ENCODE measurements at regions not wholly inside any gene's neighbourhood (a gene's known extent, or its start where the extent isn't known, plus 50 kb on each side); places are given as distances from the start of the nearest gene placed in this dataset.

GRCh38 chr5:109945097-109945678 lies 255.5 kb downstream of the MAN2A1 start:
- no peak for DNase-seq

- no peak for DNase-seq
Observed at GRCh38 chr5:109945723-109946480, 256.2 kb downstream of the MAN2A1 start.

GRCh38 chr5:109946610-109947009 lies 256.9 kb downstream of the MAN2A1 start:
- no peak for DNase-seq

- DNase-seq: no peak
Observed at GRCh38 chr5:109947667-109948066, 257.9 kb downstream of the MAN2A1 start.

- DNase-seq: no peak
Observed at GRCh38 chr5:109950634-109951033, 260.9 kb downstream of the MAN2A1 start.

GRCh38 chr5:109951348-109951747 lies 261.6 kb downstream of the MAN2A1 start:
- DNase-seq: no peak

GRCh38 chr5:109951758-109952157 lies 262.0 kb downstream of the MAN2A1 start:
- no peak for DNase-seq

GRCh38 chr5:109953761-109954160 lies 264.0 kb downstream of the MAN2A1 start:
- DNase-seq: no peak

GRCh38 chr5:109956884-109957283 lies 267.2 kb downstream of the MAN2A1 start:
- DNase-seq: no peak

- DNase-seq: no peak
Observed at GRCh38 chr5:109958082-109958481, 268.4 kb downstream of the MAN2A1 start.

- no peak for DNase-seq
Observed at GRCh38 chr5:109959652-109960051, 269.9 kb downstream of the MAN2A1 start.

GRCh38 chr5:109961751-109962150 lies 272.0 kb downstream of the MAN2A1 start:
- DNase-seq: no peak

GRCh38 chr5:109962882-109963603 lies 273.3 kb downstream of the MAN2A1 start:
- no peak for DNase-seq

GRCh38 chr5:109964136-109964535 lies 274.4 kb downstream of the MAN2A1 start:
- no peak for DNase-seq

- DNase-seq: no peak
Observed at GRCh38 chr5:109965634-109966033, 275.9 kb downstream of the MAN2A1 start.

GRCh38 chr5:109971968-109972367 lies 282.2 kb downstream of the MAN2A1 start:
- no peak for DNase-seq

- no peak for DNase-seq
Observed at GRCh38 chr5:109981979-109982378, 292.3 kb downstream of the MAN2A1 start.

- no peak for DNase-seq
Observed at GRCh38 chr5:109982966-109983534, 293.3 kb downstream of the MAN2A1 start.

- no peak for DNase-seq
Observed at GRCh38 chr5:109986726-109987125, 297.0 kb downstream of the MAN2A1 start.

- no peak for DNase-seq
Observed at GRCh38 chr5:109987355-109987754, 297.6 kb downstream of the MAN2A1 start.

- DNase-seq: no peak
Observed at GRCh38 chr5:109987970-109988369, 298.2 kb downstream of the MAN2A1 start.

GRCh38 chr5:109989161-109989560 lies 299.4 kb downstream of the MAN2A1 start:
- DNase-seq: no peak
